Activated T-cell treated with anti-CD3 and anti-CD28 coated beads for 4 hours (primary cell): ENCODE measurements at regions not wholly inside any gene's neighbourhood (a gene's known extent, or its start where the extent isn't known, plus 50 kb on each side); places are given as distances from the start of the nearest gene placed in this dataset.

ENCODE experiments used
- DNase-seq: peaks from one replicate; pipeline ENCODE4 v3.0.0-alpha.2; 2020

DNA sequence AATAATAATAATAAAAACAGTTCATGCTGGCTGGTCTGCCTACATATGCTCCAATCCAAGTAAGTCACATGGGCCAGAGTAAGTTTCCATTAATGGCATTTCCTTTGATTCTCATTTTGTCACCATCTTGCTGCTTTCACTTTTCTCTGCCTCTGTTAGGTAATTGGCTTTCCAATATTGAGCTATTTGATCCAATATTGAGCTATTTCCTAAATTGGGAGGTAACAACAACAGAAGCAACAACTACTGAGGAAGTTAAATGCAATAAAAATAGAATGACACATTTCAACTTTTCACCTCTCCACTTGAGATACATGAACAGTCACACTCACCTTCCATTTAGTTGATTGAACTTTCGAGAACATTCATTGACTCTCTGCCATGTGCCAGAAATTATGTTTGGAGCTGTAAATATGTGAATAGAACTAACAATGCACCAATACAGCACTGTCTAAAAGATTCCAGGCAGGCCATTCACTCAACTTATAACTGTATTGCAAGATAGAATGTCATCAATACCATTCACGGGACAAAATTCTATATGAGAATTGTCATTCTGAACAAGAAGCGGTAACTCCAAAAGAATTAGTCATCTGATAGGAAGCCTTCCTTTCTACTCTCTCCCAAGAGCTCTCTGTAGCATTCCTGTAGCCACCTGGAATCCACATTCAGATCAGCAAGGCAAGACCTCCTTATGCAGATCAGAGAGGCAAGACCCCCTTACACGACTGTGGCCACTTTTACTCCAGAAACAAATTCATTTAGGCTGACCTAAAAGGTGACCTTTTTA is 136.4 kb downstream of the PHLDA1 start:
- DNase-seq = no peak

- DNase-seq = no peak
These were observed 137.8 kb downstream of the PHLDA1 start for GRCh38 chr12:75893765-75894164.

- no peak for DNase-seq
These were observed 138.7 kb downstream of the PHLDA1 start for GRCh38 chr12:75892731-75893408.

DNA sequence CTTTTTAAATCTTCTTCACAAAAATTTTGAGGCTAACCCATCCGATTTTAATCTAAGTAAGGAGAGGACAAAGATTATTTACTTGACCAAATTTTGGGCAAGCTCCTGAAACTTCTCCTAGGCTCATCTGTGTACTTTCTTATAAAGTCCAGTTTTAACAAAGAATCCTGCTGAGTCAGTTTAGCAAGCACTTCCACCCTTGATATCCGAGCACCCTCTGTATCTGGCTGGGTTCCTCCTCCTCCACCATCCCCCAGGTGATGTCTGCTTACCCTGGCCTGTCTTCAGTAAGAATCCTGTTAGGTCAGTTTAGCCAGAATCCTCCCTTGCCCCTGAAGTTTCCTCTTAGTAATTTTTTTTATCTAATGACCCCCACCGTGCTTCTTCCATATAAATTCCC is 140.5 kb downstream of the PHLDA1 start:
- DNase-seq = no peak

- no peak for DNase-seq
These were observed 140.9 kb downstream of the PHLDA1 start for GRCh38 chr12:75890660-75891059.

GRCh38 chr12:75890141-75890540 is 141.4 kb downstream of the PHLDA1 start:
- no peak for DNase-seq

- DNase-seq = no peak
These were observed 142.5 kb downstream of the PHLDA1 start for GRCh38 chr12:75888874-75889613.

- no peak for DNase-seq
These were observed 143.2 kb downstream of the PHLDA1 start for GRCh38 chr12:75888399-75888798.

DNA sequence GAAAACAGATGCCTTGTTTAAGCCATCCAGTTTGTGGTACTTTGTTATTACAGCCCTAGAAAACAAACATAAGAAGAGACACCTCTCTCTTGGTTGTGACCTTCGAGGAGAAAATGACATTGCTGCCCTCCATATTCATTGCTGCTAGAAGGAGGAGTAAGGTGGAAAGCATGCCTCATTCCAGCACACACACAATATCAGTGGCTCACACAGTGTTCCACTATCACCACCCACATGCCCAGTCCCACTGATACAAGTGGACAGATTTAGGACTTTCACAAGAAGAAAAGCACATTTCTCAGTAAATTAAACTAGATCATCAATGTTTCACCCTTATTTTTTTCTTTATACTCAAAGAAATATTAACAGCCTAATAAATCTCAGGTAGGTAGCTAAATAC is 143.6 kb downstream of the PHLDA1 start:
- DNase-seq = no peak

GRCh38 chr12:75884465-75884985 is 147.1 kb downstream of the PHLDA1 start:
- DNase-seq = no peak

DNA sequence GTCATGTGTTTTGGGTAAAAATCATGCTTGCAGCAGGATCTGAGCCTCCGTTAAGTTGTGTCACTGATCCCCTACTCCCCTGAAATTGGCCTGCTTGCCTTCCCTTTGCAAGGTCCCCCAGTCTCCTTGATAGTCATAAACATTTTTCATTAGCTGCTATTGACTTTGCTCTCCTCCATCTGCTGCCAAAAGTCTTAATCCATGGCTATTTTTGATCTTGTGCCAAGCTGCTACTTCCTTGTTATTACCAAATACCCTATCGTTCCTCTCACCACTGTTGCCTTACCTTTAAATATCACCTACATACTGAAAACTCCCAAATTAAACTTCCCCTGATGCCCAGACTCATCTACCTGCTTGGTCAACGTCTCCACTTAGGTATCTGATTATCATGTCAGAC is 148.3 kb downstream of the PHLDA1 start:
- DNase-seq = no peak

DNA sequence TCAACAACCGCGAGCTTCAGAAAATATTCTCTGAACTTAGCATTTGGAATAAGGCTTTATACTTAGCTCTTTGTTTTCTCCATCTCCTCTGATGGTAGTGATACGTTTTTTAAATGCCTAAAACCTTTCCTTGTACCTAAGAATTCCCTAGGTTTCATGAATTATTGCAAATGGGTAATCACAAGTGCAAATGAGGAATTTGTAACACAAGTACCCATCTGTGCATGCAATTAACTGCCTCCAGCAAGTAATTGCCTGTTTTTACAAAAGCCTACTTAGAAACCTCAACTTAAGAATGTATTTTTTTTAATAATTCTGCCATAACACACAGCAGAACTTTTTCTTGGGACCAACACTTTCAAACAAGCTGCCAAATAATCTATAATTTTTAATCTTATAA is 149.2 kb downstream of the PHLDA1 start:
- DNase-seq = no peak

- DNase-seq = no peak
These were observed 149.7 kb downstream of the PHLDA1 start for GRCh38 chr12:75881920-75882319.

DNA sequence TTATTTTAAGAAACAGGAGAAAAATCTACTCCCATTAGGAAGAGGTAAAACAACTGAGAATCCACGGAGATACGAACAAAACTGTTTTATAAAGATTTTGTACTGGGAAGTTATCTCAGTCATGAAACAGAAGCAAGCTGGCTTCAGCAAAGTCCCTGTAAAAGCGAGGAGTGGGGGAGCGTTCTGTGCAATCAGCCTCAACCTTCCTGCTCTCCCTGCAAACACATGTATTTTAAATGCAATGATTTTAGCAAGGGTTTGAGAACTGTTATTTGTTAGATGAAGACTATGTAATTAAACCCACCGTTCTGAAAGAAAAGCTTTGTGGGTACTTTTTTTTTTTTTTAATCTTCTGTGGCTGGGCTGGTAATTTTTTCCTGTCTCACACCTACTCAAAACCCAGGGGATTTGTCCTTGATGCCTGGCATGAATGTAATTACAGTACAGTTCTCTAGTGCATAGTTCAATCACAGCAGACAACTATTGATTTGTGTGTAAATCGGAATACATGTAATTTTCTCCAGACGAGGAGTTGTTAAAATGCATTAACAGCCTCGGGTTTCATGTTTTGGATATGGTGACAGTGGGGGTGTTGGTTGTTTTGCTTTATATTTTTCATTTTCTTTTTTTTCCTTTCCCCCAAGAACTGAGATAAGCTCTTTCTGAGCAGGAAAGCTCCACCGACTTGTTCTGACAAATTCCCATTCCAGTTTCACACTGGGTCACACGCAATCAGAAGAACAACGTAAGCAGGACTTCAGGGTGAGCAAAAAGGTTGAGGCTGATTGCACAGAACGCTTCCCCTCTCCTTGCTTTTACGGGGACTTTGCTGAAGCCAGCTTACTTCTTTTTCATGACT is 153.6 kb downstream of the PHLDA1 start:
- no peak for DNase-seq

GRCh38 chr12:75876832-75877762 is 154.5 kb downstream of the PHLDA1 start:
- DNase-seq = no peak

GRCh38 chr12:75874441-75874840 is 157.1 kb downstream of the PHLDA1 start:
- no peak for DNase-seq

DNA sequence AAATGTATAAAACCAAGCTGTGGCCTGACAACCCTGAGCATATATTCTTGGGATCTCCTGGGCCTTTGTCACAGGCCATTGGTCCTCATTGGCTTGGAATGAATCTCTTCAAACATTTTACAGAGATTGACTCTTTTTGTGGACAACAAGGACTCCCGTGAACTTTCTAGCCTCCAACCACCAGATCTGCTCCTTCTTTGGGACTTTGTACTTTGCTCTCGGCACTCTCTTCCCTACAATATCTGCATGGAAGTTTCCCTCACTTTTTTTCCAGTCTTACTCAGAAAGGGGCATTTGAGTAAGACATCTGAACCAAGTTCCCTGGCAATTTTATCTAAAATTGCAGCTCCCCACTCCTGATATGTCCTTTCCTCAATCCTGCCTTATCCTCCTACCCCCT is 158.8 kb downstream of the PHLDA1 start:
- no peak for DNase-seq

- no peak for DNase-seq
These were observed 160.7 kb downstream of the PHLDA1 start for GRCh38 chr12:75870878-75871277.

- no peak for DNase-seq
These were observed 163.1 kb downstream of the PHLDA1 start for GRCh38 chr12:75868501-75868900.

GRCh38 chr12:75865315-75865714 is 166.3 kb downstream of the PHLDA1 start:
- DNase-seq = no peak

- DNase-seq = no peak
These were observed 167.4 kb downstream of the PHLDA1 start for GRCh38 chr12:75864161-75864560.
